HG03097 (cell line): ENCODE measurements at regions not wholly inside any gene's neighbourhood (a gene's known extent, or its start where the extent isn't known, plus 50 kb on each side); places are given as distances from the start of the nearest gene placed in this dataset.
A peak's percentile ranks its signal among the peaks of the same experiment; 100 is the strongest.

ENCODE experiments used
- ATAC-seq: cut with Tn5 transposase; IDR thresholded peaks from one replicate; pipeline ENCODE4 v1.9.1; 2021; ENCODE audit not compliant: unreplicated experiment, low FRiP score

DNA sequence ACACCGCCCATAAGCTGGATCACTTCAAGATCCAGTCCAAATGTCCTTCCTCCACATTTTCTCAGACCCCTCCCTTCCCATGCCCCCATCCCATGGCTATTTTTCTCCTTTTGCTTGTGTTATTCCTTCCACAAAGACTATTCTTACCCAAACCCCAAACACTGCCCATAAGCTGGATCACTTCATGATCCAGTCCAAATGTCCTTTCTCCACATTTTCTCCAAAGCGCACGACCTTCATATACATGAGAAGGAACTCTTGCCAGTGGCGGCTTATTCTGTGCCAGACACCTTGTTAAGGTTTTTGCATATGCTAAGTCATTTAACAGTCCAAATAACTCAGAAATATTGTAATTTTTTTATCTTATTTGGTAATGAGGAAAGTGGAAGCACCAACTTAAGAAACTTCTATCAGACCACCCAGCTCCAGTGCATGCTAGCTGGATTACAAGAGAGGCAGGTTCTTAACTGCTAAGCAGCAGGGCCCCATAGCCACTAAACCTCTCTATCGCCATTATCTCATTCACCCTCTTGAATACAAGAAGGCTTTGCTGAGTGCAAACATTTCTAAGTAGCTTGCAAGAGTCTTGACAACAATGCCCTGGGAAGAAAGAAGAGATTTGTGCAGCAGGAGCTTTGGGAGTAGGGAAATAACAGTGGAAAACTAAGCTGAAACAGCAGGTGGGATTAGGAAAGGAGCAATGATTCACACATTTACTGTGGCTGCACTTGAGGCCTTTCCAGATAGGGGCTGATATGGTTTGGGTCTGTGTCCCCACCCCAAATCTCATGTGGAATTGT lies 428.2 kb upstream of the MAF start:
- ATAC-seq = no peak

DNA sequence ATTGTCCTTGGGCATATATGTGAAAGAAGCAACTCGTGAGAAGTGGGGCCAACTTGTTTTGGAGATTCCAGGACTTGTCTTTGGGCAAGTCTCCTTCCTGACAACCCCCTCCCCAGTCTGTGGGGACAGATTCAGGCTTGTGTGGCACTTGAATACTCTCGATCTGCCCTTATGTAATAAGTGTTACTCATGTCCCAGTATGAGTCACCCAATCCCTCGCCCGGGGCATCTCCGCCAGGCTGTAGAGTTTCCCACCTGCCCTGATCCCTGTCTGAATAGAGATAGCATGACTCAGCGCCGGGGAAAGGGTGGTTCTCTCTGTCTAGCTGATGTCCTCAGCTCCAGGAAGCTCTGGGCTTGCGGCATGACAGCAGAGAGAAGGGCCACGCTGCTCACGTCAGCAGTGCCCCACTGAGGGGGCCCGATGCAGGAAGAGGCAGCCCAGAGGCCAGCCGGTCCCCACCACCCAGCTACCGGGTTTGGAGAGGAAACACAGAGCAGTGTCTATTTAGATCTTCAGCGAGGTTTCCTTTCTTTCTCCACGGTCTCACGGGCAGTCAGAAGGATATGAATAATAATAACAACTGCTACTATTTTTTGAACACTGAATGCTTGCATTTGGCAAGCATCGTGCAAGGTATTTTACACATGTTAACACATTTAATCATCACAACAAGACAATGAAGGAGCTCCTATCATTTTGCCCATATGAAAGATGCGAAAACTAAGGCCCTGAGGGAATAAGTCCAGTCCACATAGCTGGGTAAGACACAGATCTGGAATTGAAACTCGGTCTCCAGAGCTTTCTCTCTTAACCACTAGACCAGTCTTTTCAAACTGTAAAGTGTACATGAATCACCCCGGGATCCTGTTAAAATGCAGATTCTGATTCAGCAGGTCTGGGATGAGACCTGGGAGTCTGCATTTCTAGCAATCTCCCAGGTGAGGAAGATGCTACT lies 426.7 kb upstream of the MAF start:
- ATAC-seq = peak; percentile 61

DNA sequence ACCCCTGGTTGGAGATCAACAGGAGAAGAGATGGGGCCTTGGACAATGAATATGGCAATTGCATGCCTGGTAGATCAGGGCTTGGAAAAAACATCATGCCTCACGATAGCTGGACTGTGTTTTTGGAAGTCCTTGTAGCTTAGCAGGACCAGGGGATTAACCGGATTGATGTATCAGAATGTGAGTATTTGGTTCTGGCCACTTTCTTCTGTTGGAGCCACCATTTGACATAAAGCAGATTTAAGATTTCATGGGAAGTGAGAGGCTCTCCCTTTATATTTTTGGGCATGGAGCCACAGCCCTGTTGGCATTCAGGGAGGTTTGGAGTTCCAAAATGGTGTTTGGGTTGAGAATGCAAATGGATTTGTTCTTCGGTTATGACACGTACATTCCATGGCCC lies 424.7 kb upstream of the MAF start:
- no peak for ATAC-seq

DNA sequence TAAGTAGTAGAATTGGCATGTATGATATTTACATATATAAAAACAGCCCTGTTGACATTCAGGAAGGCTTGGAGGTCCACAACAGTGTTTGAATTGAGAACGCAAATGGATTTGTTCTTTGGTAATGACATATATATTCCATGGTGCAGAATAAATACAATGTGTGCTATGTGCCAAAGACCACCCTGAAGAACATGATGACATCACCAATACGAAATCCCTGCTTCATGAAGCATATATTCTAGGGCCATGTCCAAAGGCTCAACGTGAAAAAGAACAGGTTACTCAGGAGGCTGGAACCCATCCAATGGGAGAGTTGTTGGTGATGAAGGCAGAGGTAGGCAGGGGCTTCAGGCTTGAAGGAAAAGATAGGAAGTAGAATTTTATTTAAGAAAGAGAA lies 423.9 kb upstream of the MAF start:
- no peak for ATAC-seq

DNA sequence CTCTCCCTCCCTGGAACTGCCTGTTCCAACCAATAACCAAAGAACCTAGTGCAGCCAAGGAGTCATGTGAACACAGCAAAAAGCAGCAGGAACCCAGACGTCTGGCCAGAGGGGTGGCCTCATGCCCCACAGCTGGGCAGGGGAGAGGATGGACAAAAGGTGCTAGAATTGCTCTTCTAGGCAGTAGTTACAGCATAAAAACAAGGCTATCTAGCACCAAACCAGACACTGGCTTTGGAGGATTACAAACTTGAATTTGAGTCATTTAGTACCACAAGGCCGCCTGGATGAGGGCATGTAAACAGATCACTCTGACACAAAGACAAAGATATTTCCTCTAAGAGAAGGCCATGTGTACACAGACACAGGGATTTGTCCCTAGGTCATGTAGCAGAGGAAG lies 423.3 kb upstream of the MAF start:
- no peak for ATAC-seq

DNA sequence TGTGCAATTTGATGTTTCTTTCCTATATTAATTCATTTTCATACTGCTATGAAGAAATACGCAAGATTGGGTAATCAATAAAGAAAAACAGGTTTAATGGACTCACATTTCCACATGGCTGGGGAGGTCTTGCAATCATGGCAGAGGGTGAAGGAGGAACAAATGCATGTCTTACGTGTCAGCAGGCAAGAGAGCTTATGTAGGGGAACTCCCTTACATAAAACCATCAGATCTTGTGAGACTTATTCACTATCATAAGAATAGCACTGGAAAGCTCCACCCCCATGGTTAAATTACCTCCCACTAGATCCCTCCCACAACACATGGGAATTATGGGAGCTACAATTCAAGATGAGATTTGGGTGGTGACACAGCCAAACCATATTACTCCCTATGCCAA lies 418.9 kb upstream of the MAF start:
- ATAC-seq = no peak

DNA sequence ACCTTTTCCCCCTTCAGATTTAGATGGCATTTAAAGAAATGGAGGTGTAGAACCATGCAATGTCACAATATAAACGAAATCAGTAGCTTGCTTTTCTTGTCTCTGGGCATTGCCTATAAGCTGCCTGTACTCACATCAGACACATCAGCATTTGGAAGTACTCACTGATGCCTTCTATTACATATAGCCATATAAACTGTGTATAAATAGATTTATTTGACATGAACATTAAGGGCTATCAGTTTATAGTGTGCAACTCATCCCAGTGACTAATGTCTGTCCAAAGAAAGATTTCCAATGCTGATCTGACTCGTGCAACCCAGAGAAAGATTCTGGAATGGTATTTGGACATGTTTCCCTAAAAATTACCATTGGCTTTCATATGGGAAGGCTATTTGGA lies 417.9 kb upstream of the MAF start:
- ATAC-seq = no peak

DNA sequence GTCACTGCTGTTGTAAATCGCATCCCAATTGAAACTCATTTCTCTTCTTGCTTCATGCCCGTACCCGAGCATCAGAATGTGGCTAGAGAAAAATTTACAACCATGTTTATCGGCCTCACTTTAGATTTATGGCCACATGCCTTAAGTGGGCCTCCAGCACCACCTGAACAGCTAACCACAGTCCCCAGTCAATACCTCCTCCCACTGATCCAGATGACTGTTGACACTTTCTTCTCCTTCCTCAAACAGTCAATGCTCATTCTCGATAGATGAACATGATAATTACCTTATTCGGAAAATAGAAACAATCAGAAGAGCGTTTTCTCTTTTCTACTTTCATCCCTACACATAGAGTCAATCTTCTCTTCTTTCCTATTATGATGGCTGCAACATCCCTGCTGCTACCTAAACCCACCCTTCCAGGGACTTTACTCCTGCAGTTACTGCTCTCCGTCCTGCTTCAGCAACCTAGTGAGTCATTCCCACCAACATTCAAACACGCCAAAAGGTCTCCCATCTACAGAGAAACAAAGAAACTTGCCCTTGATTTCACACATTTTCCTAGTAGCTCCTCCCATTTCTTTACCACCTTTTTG lies 416.3 kb upstream of the MAF start:
- ATAC-seq = no peak

DNA sequence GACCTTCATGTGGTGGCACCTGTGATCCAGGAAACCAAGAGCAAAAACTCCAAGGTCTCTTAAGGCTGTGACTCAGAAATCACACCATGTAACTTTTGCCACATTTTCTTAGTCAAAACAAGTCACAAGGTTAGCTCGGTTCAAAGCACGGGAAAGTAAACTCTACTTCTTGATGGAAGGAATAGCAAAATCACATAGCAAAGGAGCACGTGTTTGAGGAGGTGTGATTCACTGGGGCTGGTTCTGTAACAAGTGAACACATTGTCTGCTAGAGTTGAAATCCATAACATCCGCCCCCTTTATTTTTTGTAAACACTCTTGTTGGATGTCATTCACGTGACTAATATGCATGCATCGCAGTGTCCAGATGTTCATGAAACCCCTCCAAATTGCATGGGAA lies 415.0 kb upstream of the MAF start:
- no peak for ATAC-seq

DNA sequence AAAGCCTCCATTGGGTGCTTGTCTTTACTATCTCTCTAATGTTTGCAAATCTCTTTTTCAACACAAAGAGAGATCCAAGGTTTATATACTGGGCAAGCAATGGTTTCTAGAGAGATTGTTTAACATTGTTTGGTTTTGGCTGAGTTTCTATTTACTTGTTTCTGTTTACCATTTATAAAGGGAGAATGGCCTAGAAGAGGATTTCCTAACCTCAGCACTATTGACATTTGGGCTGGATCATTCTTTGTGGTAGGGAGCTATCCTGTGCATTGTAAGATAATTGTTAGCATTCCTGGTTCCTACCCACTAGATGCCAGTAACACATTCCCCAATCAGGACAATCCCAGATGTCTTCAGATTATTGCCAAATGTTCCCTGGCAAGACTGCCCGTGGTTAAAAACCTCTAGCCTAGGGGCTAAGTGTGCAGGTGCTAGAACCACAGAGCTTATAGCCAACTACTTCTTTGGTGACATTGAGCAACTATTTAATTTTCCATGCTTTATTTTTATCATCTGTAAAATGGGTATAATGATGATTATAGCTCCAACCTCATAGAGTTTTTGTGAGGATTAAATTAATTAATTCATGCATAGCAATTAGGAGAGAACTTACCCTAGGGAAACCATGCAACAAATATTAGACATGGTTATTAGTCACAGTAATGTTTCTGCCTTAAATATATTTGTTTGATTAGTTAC lies 413.9 kb upstream of the MAF start:
- ATAC-seq = no peak

DNA sequence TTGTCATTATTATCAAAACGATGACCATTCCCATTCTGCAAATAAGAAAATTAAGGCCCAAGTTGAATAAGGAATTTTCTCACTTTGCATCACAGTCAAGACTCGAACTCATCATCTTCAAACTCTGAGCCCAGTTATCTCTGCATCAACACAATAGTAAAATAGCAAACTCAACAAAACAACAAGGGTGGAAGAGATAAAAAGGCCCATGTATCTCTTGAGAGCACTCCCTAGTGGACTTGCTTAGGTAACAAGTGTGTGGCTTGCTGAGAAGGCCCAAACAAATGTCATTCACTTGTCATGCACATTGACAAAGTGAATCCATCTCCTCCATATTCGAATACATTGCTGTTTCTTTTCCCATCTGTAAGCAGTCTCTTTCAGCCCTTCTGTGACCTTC lies 412.0 kb upstream of the MAF start:
- no peak for ATAC-seq

DNA sequence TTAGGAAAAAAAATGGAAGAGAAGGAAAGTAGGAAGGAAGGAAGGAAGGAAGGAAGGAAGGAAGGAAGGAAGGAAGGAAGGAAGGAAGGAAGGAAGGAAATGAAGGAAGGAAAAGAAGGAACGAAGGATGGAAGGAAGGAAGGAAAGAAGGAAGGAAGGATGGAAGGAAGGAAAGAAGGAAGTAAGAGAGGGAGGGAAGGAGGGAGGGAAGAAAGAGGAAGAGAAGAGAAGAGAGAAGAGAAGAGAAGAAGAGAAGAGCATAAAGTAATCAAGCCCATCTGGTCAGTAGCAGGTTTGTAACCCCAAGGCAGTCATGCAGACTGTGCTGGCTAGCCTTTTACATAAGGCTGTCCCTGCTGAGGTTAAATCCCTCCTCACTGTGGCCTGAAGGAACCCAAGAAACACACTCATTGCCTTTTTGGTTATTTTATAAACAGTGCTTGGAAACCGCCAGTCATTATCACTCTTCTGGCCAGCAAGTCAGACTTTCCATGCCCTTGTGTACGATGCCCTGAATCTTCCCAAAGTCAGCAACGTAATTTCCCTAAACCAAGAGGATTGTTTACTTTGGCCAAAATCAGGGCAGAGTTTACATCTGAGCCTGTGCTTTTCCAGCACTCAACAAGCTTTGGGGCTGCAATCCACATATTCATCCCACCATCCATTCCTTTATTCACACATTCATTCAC lies 409.6 kb upstream of the MAF start:
- ATAC-seq = no peak

DNA sequence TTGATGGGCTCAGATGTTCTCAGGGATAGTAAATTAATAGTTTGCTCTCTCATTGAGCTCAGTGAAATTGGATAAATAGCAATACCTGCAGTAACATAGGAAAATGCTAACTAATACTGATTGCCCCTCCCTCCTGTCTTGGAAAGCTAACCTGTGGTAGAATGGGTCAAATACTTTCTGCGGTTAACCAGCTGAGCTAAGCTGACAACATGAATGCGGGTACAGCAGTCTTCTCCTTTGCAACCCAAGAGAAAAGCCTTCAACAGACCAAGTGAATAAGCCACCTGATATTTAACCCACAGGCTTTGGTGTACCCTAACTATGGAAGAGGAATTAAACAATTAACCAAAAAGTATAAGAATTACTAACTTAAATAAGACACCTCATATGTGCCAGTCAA lies 408.3 kb upstream of the MAF start:
- ATAC-seq = no peak

DNA sequence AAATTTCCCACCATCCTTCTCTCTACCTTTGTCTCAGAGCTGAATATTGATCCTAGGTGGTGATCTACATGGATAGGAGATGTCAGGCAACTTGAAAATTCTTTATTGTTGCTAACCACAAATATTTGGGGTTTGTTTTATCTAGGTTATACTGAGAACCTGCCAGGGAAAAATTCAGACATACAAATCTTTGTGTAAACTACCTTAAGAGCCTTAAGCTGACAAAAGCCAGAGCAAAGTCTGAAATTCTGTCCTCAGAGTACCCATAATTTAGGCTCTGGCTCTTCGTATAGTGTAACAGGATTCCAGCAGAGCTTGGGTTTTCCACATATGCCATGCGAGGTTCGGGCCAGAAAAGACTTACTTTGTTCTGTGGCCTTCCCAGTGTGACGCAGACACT lies 406.7 kb upstream of the MAF start:
- no peak for ATAC-seq

DNA sequence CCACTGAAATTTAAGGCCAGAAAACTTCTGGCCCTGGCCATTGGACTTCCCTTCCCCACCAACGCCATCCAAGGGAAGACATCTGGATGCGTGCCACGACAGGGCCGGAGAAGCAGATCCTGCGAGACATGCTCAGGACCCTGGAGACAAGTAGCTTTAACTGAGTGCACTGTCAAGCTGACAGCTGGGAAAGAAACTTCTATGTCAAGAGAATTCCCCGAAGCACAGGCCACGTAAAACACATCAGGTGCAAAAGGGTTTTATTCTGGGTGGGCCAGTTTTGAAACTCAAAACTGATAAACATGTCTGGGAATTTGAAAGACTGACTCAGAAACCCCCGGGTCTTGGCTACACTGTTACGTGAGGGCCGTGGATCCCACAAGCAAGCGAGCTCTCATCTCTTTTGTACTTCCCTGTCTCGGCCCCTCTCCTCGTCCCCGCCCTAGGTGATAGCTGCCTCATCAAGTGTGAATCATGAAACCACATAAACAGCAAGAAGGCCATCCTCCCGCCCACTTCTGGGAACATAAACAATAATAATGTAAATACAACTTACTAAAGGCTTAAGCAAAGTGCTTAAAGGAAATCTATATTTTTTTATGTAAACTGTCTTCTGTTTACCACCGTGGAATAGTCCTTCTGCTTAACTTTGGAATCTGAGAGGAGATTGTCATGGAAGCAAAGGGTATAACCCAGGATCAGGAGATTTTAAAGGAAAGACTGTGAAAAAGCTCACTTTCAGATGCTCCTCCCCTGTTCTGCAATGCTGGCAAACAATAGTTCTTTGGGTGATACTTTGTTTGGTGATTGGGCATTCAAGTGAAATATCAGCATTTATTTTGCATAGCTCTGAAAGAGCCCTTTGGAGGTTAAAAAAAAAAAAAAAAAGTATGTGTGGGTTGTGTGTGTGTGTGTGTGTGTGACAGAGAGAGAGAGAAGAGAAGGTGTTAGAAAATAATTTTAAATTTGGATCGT lies 406.0 kb upstream of the MAF start:
- ATAC-seq = no peak

DNA sequence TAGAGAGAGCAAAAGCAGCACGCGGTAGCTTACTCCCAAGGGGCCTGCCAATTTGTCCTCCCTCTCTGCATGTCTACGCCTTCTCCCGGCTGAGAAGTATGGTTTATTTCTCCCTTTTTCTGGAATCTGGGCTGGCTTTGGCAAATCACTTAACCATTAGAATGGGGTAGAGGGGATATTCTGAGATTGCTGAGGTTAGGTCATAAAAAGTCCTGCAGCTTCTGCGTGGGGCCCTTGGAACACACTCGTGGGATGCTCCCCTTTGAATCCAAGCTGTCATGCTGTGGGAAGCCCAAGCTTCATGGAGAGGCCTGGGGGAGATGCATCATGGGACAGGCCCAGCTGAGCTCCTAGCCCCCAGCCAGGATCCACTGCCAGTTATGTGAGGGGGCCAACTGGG lies 403.6 kb upstream of the MAF start:
- ATAC-seq = no peak

DNA sequence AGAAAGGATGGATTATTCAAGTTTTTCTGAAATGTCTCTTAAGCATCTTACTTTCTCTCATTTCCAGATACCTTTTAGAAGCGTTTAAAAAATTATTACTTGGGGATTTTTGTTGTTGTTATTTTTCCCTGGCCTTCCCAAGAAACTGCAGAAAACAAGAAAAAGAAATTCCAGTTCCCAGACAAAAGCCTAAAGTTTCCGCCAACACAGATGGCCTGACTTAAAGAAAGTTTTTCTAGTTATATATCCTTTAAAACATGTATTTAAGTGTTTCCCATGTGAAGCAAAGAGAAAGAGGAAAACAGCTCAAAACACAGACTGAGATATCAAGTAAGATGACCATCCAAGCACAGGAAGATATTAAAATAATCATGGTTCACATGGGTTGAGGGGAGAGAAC lies 401.7 kb upstream of the MAF start:
- ATAC-seq = no peak

DNA sequence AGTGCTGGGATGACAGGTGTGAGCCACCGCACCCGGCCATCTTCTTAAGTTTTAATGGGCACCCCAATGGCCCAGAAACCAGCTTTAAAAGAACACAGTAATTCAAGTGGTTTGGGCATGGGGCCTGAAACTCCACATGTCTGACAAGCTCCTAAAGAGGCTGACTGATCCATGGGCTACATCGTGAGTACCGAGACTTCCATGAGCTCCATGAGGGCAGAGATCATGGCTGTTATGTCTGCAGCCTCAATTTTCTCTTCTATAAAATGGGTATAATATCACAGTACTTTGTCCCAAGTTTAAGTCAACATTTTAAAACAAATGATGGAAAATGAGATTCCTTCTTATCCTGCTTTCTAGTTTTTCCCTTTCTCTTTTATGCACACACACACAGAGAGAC lies 397.6 kb upstream of the MAF start:
- no peak for ATAC-seq

DNA sequence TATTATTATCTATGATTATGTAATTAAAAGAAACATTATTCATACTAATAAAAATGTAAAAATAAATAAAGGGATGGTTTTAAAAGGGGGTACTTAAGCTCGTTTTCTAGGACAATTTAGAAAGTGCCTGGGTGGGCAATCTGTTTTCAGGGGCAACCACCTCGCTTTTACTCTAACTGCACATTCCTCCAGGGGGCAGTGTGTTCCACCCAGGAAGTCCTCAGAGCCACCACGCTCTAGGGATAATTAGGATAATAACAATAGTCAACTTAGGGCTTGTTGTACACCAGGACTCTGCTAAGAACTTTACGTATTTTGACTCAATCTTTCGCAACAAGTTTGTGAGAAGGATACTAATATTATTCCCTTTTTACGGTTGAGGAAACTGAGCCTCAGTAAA lies 396.7 kb upstream of the MAF start:
- ATAC-seq = no peak
